Neural cell (in vitro differentiated cells): ENCODE measurements at regions not wholly inside any gene's neighbourhood (a gene's known extent, or its start where the extent isn't known, plus 50 kb on each side); places are given as distances from the start of the nearest gene placed in this dataset.

ENCODE experiments used
- H2AFZ ChIP-seq: fragments of 200-600, 300-800 bp; sonication (generic), shearing (Covaris generic); 2 replicates; pipeline ENCODE4 v1.6.0; 2014; ENCODE audit warnings: low read depth, mild to moderate bottlenecking, antibody characterized with exemption, low read length, moderate library complexity
- H3F3A ChIP-seq: fragments of 200-600 bp; shearing (Covaris generic); 2 replicates; pipeline ENCODE4 v1.6.1; 2016; ENCODE audit warnings: mild to moderate bottlenecking, moderate library complexity, mixed read lengths, antibody characterized with exemption, low read length; ENCODE audit not compliant: insufficient read depth, poor library complexity, severe bottlenecking
- H3K27ac ChIP-seq: fragments of 200-600, 300-800 bp; sonication (generic), shearing (Covaris generic); 2 replicates; pipeline ENCODE4 v1.5.1; 2014; ENCODE audit warnings: mild to moderate bottlenecking, low read length, moderate library complexity
- H3K27me3 ChIP-seq: fragments of 300-800, 200-600 bp; sonication (generic), shearing (Covaris generic); 2 replicates; pipeline ENCODE4 v1.6.0; 2014; ENCODE audit warnings: mild to moderate bottlenecking, low read depth, low read length, moderate library complexity; ENCODE audit not compliant: insufficient read depth
- H3K36me3 ChIP-seq: fragments of 300-800, 200-600 bp; sonication (generic), shearing (Covaris generic); 2 replicates; pipeline ENCODE4 v1.5.1; 2014; ENCODE audit warnings: mild to moderate bottlenecking, antibody characterized with exemption, low read length, moderate library complexity; ENCODE audit not compliant: insufficient read depth
- H3K4me2 ChIP-seq: fragments of 300-800, 200-600 bp; sonication (generic), shearing (Covaris generic); 2 replicates; pipeline ENCODE4 v1.6.0; 2014; ENCODE audit warnings: mild to moderate bottlenecking, low read length
- H3K4me3 ChIP-seq: fragments of 300-800, 200-600 bp; sonication (generic), shearing (Covaris generic); 2 replicates; pipeline ENCODE4 v1.5.1; 2014; ENCODE audit warnings: mild to moderate bottlenecking, low read length, moderate library complexity
- H3K79me2 ChIP-seq: fragments of 200-600 bp; shearing (Covaris generic); replicated peaks from 2 replicates; pipeline ENCODE4 v1.6.0; 2014; ENCODE audit warnings: mild to moderate bottlenecking, low read length, moderate library complexity; ENCODE audit not compliant: insufficient read depth
- H3K9ac ChIP-seq: fragments of 300-800, 200-600 bp; sonication (generic), shearing (Covaris generic); 2 replicates; pipeline ENCODE4 v1.6.1; 2016; ENCODE audit warnings: mild to moderate bottlenecking, low read length, mixed read lengths
- H3K9me2 ChIP-seq: fragments of 200-600 bp; shearing (Covaris generic); 2 replicates; pipeline ENCODE4 v1.6.1; 2016; ENCODE audit warnings: mild to moderate bottlenecking, low read length, mixed read lengths; ENCODE audit not compliant: insufficient read depth
- H3K9me3 ChIP-seq: fragments of 200-600, 300-800 bp; sonication (generic), shearing (Covaris generic); 2 replicates; pipeline ENCODE4 v1.6.1; 2016; ENCODE audit warnings: mild to moderate bottlenecking, mixed run types, low read length, moderate library complexity, mixed read lengths
- H4K20me1 ChIP-seq: fragments of 200-600 bp; shearing (Covaris generic); 2 replicates; pipeline ENCODE4 v1.6.1; 2016; ENCODE audit warnings: mild to moderate bottlenecking, mixed run types; ENCODE audit not compliant: insufficient read depth
- CTCF ChIP-seq: fragments of 450-650 bp; IDR thresholded peaks from 2 replicates; pipeline ENCODE4 v1.5.1; 2014; ENCODE audit warnings: antibody characterized with exemption, mild to moderate bottlenecking, moderate library complexity; ENCODE audit not compliant: poor library complexity, severe bottlenecking
- EP300 ChIP-seq: fragments of 450-650 bp; conservative IDR thresholded peaks from 2 replicates; pipeline ENCODE4 v1.6.1; 2014; ENCODE audit warnings: antibody characterized with exemption, mild to moderate bottlenecking, moderate library complexity; ENCODE audit not compliant: poor library complexity, severe bottlenecking
- EZH2 ChIP-seq: fragments of 200-600, 300-800 bp; shearing (Covaris generic), sonication (generic); IDR thresholded peaks from 2 replicates; pipeline ENCODE4 v1.6.1; 2014; ENCODE audit warnings: antibody characterized with exemption, low read length, borderline replicate concordance, mild to moderate bottlenecking; ENCODE audit not compliant: insufficient read depth, poor library complexity, severe bottlenecking
- MXI1 ChIP-seq: fragments of 450-650 bp; conservative IDR thresholded peaks from 2 replicates; pipeline ENCODE4 v1.6.1; 2014; ENCODE audit warnings: antibody characterized with exemption, mild to moderate bottlenecking; ENCODE audit not compliant: poor library complexity, severe bottlenecking
- POLR2AphosphoS5 ChIP-seq: IDR thresholded peaks from 2 replicates; pipeline ENCODE4 v1.6.1; 2012
- RAD21 ChIP-seq: fragments of 450-650 bp; conservative IDR thresholded peaks from 2 replicates; pipeline ENCODE4 v1.6.1; 2014; ENCODE audit warnings: antibody characterized with exemption, mild to moderate bottlenecking, moderate library complexity
- REST ChIP-seq: IDR thresholded peaks from 2 replicates; pipeline ENCODE4 v1.6.1; 2012; ENCODE audit warnings: borderline replicate concordance
- SMC3 ChIP-seq: fragments of 450-650 bp; conservative IDR thresholded peaks from 2 replicates; pipeline ENCODE4 v1.6.1; 2014; ENCODE audit warnings: antibody characterized with exemption, mild to moderate bottlenecking, moderate library complexity; ENCODE audit not compliant: poor library complexity
- TAF1 ChIP-seq: IDR thresholded peaks from 2 replicates; pipeline ENCODE4 v1.6.1; 2012; ENCODE audit warnings: low read depth

- H3K27me3 ChIP-seq: no peaks in the 10 kb centered on the region
- no peak overlapping the region for H3K4me3 ChIP-seq
- H2AFZ ChIP-seq: no peak overlapping the region
- TF ChIP-seq MXI1: no peak
- TF ChIP-seq TAF1: no peak
- no peak for TF ChIP-seq RAD21
- TF ChIP-seq EP300: no peak
- no peak for TF ChIP-seq POLR2AphosphoS5
- no peak for TF ChIP-seq CTCF
- no peak for TF ChIP-seq SMC3
- no peak for TF ChIP-seq EZH2
- no peak for TF ChIP-seq REST
- no peaks in the 10 kb centered on the region for H4K20me1 ChIP-seq
- no peaks in the 10 kb centered on the region for H3F3A ChIP-seq
- H3K9ac ChIP-seq: no peak overlapping the region
- H3K79me2 ChIP-seq: no peaks in the 10 kb centered on the region
- no peaks in the 10 kb centered on the region for H3K36me3 ChIP-seq
- H3K27ac ChIP-seq: no peak overlapping the region
- H3K9me3 ChIP-seq: no peaks in the 10 kb centered on the region
- no peaks in the 10 kb centered on the region for H3K9me2 ChIP-seq
- no peak overlapping the region for H3K4me2 ChIP-seq
These were observed 176.8 kb downstream of the LMO4 start for GRCh38 chr1:87505391-87505983.

GRCh38 chr1:87506147-87506546 lies 177.5 kb downstream of the LMO4 start:
- H3K4me2 ChIP-seq: no peak overlapping the region
- H3K36me3 ChIP-seq: no peaks in the 10 kb centered on the region
- H3K9ac ChIP-seq: no peak overlapping the region
- H3F3A ChIP-seq: no peaks in the 10 kb centered on the region
- no peak for TF ChIP-seq REST
- no peak for TF ChIP-seq POLR2AphosphoS5
- TF ChIP-seq EZH2: no peak
- no peak for TF ChIP-seq RAD21
- no peak for TF ChIP-seq SMC3
- TF ChIP-seq MXI1: no peak
- TF ChIP-seq CTCF: no peak
- no peaks in the 10 kb centered on the region for H4K20me1 ChIP-seq
- H3K27ac ChIP-seq: no peak overlapping the region
- H3K79me2 ChIP-seq: no peaks in the 10 kb centered on the region
- H2AFZ ChIP-seq: no peak overlapping the region
- H3K4me3 ChIP-seq: no peak overlapping the region
- H3K9me2 ChIP-seq: no peaks in the 10 kb centered on the region
- H3K9me3 ChIP-seq: no peaks in the 10 kb centered on the region
- H3K27me3 ChIP-seq: no peaks in the 10 kb centered on the region
